GM18502 (cell line): ENCODE measurements at regions not wholly inside any gene's neighbourhood (a gene's known extent, or its start where the extent isn't known, plus 50 kb on each side); places are given as distances from the start of the nearest gene placed in this dataset.

Experiments used
- ATAC-seq: cut with Tn5 transposase; IDR thresholded peaks from one replicate; pipeline ENCODE4 v1.9.1; 2021; ENCODE audit warnings: mild to moderate bottlenecking; ENCODE audit not compliant: unreplicated experiment, poor library complexity

DNA sequence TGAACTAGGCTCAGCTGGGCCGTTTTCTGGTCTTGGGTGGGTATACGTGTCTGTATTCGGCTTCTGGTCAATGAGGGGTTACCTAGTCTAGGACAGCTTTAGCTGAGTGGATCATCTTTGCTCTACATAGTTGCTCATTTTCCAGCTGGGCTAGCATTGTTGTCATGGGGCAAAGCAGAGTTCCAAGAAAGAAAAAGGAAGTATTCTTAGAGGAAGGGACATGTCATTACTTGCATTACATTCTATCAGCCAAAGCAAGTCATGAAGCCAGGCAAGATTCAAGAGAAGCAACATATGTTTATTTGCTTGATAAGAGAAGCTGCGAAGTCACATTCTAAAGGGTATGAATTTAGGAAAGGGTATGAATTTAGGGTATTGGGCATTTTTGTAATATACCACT, 396.5 kb downstream of the ZNF608 start:
- no peak for ATAC-seq

DNA sequence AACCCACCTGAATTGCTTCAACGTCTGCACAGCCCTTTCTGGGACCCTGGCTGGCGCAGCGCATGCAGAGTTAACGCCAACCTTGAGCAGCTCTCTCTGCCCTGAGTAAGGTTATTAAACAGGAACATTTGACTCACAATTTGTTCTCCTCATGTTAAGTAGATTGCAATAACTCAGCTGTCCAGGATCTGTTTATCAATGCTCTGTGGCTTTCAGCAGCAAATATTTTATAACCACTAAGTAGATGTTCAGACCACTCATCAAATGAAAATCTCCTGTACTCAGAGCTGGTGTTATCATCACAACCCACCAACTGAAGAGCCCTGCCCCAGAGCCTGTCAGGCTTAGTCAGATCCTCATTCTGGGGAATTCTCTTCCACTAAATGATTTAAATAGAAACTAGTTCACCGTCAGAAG, 403.0 kb downstream of the ZNF608 start:
- no peak for ATAC-seq

DNA sequence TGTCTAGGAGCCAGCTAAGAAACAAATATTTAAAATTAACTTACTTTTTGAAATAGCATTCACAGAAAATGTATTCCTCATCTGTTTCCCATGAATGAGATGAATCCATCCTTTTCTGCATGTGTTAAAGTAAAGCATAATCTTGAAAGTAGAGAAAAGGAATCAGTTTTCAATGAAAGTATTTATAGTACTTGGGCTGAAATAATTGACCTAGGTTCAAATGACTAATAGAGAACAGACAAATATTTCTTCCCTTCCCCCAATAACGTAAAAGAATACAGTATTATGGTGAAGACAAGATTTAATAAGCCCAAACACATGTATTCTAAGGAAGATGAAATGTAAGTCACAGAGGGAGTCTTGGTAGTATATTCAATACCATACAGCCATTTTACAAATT, 403.5 kb downstream of the ZNF608 start:
- no peak for ATAC-seq

DNA sequence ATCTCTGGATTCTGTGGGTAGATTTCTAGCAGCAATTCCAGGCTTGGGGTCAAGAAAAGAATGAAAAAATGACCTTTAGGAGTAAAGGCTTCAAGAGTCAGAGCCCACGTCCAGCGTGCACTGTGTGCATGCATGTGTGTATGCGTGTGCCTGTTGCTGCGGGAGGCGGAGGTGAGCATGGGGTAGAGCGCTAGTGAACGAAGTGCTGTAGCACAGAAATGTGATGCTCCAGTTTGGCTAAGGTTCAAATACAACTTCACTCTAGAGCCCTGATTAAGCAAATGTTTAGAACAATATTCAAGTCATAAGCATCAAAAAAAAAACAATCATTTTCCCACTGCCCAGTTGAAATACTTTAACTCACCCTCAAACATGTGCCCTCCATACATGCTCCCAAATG, 403.9 kb downstream of the ZNF608 start:
- no peak for ATAC-seq

DNA sequence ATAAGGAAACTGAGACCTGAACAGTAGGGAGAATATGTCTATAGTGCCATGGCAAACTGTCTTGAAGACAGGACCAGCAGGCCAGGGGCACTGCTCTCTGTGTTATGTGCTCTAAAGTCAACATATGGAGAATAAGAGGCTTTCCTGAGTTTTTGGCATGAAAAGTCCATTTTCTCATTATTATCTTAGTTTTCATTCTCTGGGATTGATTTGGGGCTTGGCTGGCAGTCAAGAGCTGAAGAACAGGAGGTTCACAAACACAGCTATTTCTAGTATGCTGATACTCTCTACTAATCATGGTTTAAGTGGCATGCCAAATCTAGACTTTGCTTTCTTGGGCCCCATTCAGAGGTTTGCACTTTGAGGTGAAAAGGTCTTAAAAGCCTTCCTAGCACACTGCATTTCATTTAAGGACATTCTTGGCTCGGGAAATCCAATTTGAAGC, 404.4 kb downstream of the ZNF608 start:
- no peak for ATAC-seq

DNA sequence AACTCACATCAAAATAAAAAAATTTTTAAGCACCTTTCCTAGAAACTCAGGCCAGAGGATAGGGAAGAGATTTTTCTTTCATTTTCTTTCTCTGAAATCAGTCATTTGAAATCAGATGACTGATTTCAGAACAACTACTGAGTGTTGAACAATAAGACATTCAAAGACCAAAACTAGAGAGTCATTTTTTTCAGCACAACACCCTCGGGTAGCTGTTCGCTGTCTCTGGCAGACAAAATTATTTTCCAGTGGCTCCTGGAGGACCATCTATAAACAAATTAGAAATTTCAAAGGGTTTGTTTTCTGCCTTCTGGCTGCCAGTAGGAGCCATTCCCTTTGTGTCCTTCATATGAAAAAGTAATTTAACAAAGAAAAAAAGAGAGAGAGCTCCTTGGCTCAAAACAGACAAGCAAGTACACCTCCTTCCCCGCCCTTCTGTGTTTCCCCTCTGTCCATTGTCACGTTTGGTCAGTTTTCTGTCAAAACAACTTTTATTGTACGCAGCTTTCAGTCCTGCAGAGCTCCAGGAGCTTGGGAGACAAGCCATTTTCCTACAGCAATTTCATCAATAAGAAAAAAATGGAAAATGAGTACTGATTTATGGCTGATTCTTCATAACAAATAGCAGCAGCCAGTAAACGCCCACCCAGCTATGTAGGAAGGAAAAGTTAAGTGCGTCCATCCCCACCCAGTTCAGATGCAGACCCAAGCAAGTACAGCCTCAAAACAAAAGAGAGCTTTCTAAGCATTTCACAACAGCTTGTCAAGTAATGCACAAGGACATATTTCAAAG, 405.2 kb downstream of the ZNF608 start:
- ATAC-seq = peak; percentile 60

DNA sequence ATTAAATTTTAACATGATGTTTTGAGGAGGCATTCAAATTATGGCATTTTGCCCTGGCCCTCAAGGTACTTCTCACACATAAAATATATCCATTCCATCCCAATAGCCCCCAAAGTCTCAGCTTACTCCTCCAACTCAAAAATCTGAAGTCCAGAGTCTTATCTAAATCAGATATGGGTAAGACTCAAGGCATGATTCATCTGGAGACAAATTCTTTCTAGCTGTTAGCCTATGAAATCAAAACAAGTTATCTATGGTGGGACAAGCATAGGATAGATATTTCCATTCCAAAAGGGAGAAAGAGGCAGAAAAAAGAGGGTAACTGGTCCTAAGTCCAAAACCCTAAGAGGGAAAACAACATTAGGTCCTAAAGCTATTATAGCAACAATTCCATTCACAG, 408.4 kb downstream of the ZNF608 start:
- no peak for ATAC-seq

DNA sequence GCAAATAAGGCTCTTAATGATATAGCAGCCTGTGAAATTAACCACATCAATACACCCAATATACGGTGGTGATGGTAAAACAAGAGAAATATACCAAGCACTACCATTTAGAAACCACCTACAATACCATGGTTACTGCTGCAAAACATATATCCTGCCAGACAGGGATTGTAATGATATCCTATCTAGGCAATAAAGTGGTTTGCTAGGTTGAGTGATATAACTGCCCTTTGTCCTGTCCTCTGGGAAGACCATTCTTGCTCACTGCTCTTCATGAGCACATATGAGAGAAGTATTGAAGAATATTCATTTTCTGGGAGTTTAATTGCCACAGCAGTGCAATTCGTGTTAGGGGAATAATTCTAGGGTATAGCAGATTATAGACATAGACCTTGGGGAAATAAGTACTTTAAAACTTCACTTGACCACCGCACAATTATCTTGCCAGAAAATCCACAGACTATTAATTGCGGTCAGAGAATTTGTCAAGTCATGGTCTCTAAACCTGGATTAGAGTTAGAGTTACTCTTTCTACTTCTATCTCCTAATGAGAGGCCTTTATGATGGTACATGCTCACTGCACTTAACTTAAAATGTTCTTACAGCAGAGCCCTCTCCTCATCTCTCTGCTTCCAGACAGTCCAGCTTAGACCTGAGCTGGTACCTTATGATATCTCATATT, 413.0 kb downstream of the ZNF608 start:
- no peak for ATAC-seq

DNA sequence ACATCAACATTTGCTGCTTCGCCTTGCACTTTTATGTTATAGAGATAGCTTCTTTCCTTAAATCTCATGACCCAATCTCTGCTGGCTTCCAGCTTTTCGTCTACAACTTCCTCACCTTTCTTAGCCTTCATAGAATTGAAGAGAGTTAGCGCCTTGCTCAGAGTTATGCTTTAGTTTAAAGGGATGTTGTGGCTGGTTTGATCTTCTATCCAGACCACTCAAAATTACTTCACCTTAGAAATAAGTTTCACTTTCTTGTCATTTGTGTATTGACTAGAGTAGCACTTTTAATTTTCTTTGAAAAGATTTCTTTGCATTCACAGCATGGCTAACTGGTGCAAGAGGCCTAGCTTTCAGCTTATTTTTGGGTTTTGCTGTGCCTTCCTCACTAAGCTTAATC, 414.2 kb downstream of the ZNF608 start:
- ATAC-seq = no peak

DNA sequence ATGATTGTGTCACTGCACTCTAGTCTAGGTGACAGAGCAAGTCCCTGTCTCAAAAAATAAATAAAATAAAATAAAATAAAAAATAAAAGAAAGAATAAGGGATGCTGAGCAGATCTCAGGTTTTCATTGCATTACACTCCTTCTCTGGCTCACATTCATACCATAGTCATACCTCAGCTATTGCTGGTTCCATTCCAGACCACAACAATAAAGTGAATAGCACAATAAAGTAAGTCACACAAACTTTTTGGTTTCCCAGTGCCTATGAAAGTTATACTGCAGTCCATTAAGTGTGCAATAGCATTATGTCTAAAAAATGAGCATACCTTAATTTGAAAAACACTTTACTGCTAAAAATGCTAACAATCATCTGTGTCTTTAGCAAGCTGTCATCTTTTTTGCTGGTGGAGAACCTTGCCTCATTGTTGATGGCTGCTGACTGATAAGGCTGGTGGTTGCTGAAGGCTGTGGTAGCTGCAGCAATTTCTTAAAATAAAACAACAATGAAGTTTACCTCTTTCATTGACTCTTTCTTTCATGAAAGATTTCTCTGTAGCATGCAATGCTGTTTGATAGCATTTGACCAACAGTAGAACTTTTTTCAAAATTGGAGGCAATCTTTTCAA, 415.7 kb downstream of the ZNF608 start:
- no peak for ATAC-seq

DNA sequence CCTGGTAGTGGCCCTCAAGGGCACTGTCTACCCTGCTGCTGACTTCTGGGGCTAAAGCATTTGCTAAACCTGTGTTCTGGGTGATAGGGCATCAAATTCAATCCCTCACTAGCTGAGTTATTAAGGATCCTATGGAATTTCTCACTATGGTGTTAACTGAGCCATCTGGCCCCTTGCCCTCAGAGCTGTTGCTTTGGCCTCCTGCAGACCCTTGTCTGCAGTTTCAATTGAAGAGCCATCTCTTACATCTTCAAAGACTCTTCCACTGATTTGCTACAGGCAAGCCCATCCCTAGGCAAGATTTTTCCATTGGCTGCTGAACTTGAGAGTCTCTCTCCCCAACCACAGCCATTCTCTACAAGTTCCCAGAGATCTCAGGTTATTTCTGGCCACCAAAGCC, 418.2 kb downstream of the ZNF608 start:
- no peak for ATAC-seq

DNA sequence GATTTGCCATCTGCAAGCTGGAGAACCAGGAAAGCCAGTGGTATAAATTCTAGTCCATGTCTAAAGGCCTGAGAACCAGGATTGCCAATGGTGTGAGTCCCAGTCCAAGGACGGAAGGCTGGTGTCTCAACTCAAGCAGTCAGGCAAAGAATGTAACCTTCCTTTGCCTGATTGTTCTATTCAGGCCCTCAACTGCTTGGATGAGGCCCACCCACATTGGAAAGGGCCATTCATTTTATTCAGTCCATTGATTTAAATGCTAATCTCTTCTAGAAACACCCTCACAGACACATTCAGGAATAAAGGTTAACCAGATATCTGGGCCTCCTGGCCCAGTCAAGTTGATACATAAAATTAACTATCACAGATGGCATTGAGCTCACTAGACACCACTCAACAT, 427.8 kb downstream of the ZNF608 start:
- no peak for ATAC-seq

DNA sequence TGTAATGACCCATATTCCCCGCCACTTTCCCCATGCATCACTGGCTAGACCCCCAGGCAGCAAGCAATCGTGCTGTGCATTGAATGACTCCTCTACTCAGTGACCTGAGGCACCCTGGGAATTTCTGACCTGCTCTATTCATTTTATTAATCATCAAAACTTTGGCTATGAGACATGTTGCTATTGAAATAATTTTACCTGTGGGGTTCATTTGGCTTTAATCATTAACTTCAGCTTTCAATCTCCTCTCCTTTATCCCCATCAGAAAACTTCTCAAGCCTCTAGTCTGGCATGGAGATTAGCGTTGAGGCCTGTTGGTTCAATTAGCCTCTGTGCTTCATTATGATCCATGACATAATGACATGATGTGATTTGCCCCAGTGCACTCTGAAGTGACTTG, 429.0 kb downstream of the ZNF608 start:
- ATAC-seq = no peak

DNA sequence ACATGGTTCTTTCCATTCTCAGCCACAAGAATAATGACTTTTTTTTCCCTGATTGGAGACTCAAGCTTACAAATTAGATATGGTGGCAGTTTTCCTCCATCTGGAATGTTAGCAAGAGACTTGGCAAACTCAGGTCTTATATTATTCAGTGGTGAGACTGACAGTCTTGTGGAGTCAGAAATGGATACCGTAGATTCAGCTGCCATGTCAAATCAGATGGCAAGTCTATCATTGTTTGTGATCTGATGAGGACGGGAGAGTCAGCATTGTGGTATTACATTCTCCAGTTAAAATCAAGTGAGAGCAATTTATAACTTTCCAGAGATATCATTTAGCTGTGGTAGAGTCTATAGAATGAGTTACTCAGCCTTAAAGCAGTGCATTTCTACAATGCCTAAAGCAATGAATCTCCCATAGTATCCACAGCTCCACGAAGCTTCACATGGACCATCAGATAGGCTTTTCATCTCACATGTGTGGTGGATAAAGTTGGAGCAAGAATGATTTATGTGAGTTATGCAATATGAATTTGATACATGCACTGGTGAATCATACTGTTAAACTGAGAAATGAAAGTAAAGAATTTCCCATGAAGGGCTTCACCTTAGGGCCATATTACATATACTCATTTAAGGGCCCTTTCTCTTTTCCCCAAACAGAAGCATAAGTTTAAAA, 430.6 kb downstream of the ZNF608 start:
- no peak for ATAC-seq

DNA sequence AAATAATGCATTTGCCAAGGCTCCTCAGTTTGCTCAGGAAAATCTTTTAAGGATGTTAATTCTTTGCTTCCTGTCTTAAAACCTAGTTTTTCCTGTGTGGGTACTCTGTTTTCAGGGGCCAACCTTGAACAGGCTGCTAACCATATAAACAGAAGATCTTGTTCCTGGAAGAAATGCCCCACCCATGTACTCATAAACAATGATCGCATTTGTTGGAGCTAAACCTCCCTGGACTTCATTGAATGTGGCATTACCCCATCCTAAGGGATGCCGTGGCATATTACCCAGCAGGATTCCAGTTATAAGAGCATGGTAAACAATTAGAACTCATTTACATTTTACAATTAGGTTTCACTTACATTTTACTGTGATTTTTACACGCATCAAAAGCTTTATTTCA, 436.0 kb downstream of the ZNF608 start:
- ATAC-seq = no peak

DNA sequence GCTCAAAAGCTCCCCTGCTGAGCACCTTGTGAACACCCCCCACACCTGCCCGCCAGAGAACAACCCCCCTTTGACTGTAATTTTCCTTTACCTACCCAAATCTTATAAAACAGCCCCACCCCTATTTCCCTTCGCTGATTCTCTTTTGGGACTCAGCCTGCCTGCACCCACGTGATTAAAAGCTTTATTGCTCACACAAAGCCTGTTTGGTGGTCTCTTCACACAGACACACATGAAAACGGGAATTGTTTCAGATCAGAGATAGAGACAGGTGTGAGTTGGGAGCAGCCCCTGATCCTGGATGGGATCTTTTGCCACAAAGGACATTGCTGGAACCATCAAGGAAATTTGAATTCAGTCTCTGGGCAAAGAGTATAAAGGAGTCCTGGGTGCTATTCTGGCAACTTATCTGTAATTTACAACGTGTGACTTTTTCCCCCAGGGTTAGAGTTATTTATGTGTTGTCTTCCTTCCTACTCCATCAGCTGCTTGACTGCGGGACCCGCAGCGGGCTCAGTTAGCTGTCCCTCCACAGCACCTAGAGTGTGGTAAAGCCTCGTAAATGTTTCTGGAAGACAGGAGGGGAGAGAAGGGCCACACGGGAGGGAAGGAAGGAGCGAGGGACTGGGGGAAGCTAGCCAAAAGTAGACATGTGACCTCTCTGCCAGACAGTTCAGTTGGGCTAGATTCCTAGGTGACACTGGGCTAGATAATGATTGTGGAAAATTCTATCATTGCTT, 437.0 kb downstream of the ZNF608 start:
- ATAC-seq = no peak

DNA sequence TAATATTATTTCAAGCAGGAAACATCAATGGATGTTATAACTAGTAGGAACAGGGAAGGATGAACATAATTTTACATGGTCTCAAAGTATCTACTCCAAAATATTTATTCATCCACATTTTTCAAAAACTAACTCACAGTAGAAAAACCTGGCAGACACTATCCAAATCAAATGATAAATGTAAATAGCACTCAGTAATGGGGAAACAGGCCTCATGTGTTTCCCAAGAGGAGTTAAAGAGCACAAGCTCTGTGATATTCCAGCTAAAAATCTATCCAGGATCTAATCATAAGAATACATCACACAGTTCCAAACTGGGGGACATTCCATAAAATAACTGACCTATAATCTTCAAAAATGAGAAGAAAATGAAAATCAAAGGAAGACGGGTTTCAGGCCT, 443.1 kb downstream of the ZNF608 start:
- no peak for ATAC-seq

DNA sequence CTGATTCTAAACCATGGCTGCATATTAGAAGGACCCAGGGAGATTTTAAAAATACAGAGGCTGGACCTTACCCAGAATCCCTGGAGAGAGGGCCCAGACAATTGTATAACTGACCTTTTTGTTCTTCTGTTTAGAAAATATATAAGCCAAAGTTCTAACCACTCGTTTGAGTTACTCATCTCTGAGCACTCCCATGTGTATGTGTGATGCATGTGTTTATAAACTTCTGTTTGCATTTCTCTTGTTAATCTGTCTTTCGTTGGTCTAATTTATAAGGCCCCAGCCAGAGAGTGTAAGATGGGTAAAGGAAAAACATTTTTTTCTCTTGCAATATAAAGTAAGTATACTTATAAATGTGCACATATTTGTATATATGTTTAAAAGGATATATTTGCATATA, 443.9 kb downstream of the ZNF608 start:
- no peak for ATAC-seq

DNA sequence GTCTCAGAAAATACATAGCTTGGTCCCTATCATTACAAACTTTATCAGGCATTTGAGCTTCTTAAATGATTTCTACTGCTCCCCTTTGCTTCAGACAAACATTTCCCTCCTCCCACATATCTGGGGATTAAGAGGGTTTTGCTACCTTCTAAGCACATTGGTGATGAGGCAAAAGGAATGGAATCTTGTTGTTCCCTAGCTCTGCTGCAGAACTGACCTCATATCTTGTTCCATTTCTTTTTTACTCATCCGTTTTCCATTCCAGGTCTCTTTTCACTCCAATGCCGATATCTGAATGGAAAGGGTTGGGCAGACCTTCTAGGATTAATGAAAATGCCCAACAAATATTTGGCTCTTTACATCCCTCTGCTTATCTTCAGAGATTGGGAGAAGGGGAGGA, 444.6 kb downstream of the ZNF608 start:
- no peak for ATAC-seq
